ENCODE measurements at regions not wholly inside any gene's neighbourhood (a gene's known extent, or its start where the extent isn't known, plus 50 kb on each side); places are given as distances from the start of the nearest gene placed in this dataset.

DNA sequence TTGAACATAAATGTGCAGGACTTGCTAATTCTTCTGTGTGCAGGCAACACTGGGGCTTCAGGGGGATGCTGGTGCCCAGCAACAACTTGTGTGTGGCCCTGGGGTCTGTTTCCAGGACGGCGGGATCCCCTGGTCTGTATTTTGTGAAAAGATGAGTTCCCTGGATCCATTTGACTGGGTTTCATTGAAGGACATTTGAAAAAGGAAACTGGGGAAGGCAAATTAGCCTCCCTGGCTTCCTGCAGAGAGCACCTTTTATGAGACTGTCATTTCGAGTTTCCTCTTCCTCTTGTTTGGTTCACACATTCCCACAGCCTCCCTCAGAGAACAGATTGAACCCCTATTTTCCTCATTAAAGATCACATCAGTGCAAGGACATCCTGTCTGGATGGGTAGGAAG lies 63.1 kb downstream of the FOXI1 start:
- TF ChIP-seq, protein P1, sequence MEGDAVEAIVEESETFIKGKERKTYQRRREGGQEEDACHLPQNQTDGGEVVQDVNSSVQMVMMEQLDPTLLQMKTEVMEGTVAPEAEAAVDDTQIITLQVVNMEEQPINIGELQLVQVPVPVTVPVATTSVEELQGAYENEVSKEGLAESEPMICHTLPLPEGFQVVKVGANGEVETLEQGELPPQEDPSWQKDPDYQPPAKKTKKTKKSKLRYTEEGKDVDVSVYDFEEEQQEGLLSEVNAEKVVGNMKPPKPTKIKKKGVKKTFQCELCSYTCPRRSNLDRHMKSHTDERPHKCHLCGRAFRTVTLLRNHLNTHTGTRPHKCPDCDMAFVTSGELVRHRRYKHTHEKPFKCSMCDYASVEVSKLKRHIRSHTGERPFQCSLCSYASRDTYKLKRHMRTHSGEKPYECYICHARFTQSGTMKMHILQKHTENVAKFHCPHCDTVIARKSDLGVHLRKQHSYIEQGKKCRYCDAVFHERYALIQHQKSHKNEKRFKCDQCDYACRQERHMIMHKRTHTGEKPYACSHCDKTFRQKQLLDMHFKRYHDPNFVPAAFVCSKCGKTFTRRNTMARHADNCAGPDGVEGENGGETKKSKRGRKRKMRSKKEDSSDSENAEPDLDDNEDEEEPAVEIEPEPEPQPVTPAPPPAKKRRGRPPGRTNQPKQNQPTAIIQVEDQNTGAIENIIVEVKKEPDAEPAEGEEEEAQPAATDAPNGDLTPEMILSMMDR (conservative IDR thresholded peaks at IDR 0.05), result no peak
- no peak overlapping the region for H3K27ac ChIP-seq

DNA sequence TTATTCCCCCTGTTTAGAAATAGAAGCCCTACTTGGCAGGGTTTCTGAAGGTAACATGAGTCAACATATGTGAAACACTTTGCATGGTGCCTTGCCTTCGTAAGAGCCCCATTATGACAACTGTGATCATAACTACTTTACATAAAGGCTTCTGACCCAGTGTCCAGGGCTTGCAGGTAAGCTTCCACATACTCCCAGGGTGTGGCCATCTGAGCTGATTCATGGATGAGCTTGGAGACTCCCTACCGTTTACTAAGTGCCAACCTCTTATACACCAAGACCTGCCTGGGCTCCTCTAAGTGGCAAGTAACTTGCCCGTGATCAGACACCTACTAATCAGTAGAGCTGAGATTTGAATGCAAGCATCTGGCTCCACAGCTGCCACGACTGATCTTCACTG lies 62.8 kb upstream of the C5orf58 start:
- no peak overlapping the region for H3K27ac ChIP-seq
- TF ChIP-seq, protein P1 (conservative IDR thresholded peaks at IDR 0.05), result no peak

GRCh38 chr5:170171811-170172210 lies 61.0 kb upstream of the C5orf58 start:
- TF ChIP-seq, protein P1 (conservative IDR thresholded peaks at IDR 0.05), result no peak
- H3K27ac ChIP-seq, result no peak overlapping the region

GRCh38 chr5:170173227-170173626 lies 59.6 kb upstream of the C5orf58 start:
- TF ChIP-seq, protein P1 (conservative IDR thresholded peaks at IDR 0.05), result no peak
- no peak overlapping the region for H3K27ac ChIP-seq

GRCh38 chr5:170173647-170174046 lies 59.1 kb upstream of the C5orf58 start:
- TF ChIP-seq, protein P1 (conservative IDR thresholded peaks at IDR 0.05), result no peak
- H3K27ac ChIP-seq, result no peak overlapping the region

DNA sequence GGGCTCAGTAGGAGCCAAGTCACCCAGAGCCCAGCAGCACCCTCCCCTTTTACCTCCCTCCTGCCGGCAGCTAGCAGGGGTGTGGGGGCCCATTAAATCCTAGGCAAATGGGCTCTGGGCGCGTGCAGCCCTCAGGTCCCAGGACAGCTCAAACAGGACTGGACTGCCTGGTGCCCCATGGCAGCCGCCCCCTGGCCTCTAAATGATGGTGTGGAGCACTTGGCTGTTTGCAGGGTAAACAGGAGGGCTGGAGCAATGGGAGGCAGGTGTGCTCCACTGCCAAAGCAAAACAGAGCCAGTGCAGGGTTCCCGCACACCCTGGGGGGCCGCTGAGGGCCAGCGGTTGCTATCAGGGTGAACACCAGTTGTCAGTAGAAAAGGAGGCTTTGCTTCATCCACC lies 55.9 kb upstream of the C5orf58 start:
- TF ChIP-seq, protein P1 (conservative IDR thresholded peaks at IDR 0.05), result no peak
- H3K27ac ChIP-seq, result peak overlapping the region; percentile 47

GRCh38 chr5:170178814-170179213 lies 54.0 kb upstream of the C5orf58 start:
- peak overlapping the region; percentile 47; the same call in 1 of the 2 replicates for H3K27ac ChIP-seq
- TF ChIP-seq, protein P1 (conservative IDR thresholded peaks at IDR 0.05), result no peak

- no peak overlapping the region for H3K27ac ChIP-seq
- TF ChIP-seq, protein P1 (conservative IDR thresholded peaks at IDR 0.05), result no peak
Measured at GRCh38 chr5:170179626-170180025, 53.2 kb upstream of the C5orf58 start.
